ENCODE measurements at regions not wholly inside any gene's neighbourhood (a gene's known extent, or its start where the extent isn't known, plus 50 kb on each side); places are given as distances from the start of the nearest gene placed in this dataset.
"Not testable (repeated sequence)": the region's sequence is repeated elsewhere in the genome, so short reads cannot be mapped to it uniquely, and the experiment has no call there.

DNA sequence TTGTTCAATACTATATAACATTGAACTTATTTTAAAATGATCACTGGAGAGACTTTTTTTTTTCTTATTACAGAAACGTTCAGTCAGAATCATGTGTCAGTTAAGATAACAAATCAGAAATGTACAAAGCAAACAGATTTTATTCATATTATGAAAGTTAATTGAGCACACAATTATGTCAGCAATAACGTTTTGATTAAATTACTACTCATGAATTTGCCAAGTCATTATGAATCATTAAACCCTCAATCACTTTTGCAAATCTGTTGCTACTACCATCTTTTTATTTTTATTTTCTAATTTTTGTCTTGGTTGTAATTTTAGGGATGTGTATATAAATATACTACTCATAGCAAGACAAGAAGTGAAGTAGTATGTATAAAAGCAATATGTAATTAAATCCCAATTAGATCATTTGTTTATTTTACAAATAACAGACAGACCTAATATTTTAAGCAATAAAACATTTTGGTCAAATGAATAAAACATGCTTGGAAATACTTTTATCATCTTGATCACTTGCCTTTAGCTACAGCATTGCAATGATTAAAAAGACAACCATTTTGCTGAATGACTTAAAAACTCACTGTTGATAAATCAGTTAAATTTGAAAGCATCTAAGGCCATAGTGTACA is 893.4 kb upstream of the MIR17HG start:
- FAIRE-seq = no peak
- TF ChIP-seq TAF1 (IDR thresholded peaks at IDR 0.05; ENCODE audit: borderline replicate concordance, low read depth, low read length) = no peak
- TF ChIP-seq POLR2A (IDR thresholded peaks at IDR 0.05; ENCODE audit: low read depth, low read length) = no peak
- TF ChIP-seq POLR2AphosphoS5 (IDR thresholded peaks at IDR 0.05; ENCODE audit: low read depth, low read length) = no peak

DNA sequence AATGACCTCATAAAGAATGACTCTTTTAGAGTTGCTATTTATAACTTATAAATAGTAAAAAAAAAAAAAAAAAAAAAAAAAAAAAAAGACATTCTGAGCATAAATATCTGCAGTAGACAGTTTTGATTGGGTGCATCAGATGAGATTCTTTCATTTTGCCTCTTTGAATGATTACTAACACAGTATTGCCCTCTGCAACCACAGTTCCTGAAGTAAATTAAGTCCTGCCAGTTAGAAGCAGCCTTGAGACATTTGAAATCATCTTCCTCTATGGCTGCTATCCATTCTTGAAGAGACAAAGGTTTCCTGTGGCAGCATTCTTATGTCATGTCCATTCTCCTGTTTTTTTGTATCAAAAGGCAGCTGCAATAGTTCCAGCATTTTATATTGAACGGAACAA is 892.4 kb upstream of the MIR17HG start:
- TF ChIP-seq POLR2AphosphoS5 (IDR thresholded peaks at IDR 0.05; ENCODE audit: low read depth, low read length) = no peak
- TF ChIP-seq POLR2A (IDR thresholded peaks at IDR 0.05; ENCODE audit: low read depth, low read length) = no peak
- TF ChIP-seq TAF1 (IDR thresholded peaks at IDR 0.05; ENCODE audit: borderline replicate concordance, low read depth, low read length) = no peak
- no peak for DNase-seq (ENCODE audit: insufficient read length)
- FAIRE-seq = no peak

More for the DNA sequence above, 893.4 kb upstream of the MIR17HG start:
- DNase-seq (ENCODE audit: insufficient read length) = no peak

DNA sequence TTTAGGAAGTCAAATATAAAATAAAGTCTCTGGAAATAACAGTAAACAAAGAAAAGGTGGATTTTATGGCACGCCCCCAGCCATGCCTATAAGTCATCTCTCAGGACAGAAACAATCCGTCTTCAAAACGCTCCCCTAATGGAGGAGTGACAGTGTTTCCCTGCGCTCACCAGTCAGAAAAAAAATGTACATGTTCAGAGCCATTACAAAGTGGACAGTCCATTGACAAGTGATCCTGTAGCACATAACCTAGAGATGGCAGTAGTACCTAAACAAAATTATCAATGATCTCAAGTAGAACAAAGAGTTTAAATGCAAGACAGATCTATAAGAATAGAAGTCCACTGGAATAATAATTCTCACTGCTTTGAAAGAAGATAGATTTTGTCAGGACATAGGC is 891.7 kb upstream of the MIR17HG start:
- TF ChIP-seq TAF1 (IDR thresholded peaks at IDR 0.05; ENCODE audit: borderline replicate concordance, low read depth, low read length) (no peak), POLR2A (IDR thresholded peaks at IDR 0.05; ENCODE audit: low read depth, low read length) (no peak), POLR2AphosphoS5 (IDR thresholded peaks at IDR 0.05; ENCODE audit: low read depth, low read length) (no peak)
- DNase-seq (ENCODE audit: insufficient read length) (no peak), FAIRE-seq (no peak)

DNA sequence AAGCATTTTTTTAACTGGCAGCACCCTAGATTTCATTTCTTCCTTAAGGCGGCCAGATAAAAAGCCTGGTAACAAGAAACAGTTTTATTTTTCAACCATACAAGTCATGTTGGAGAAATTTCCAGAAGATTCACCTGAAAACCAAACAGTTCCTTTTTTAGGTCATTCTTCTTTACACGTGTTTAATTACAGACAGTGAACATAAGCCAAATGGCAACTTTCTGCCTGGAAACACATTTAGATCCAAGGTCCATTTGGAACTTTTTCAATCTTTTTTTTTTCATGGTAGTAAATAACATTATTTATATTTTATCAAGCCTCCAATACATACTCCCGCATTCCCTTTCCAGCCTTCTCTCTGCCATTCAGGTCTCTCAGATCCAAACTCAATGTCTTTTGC is 886.1 kb upstream of the MIR17HG start:
- DNase-seq (ENCODE audit: insufficient read length) (no peak), FAIRE-seq (no peak)
- TF ChIP-seq TAF1 (IDR thresholded peaks at IDR 0.05; ENCODE audit: borderline replicate concordance, low read depth, low read length) (no peak), POLR2A (IDR thresholded peaks at IDR 0.05; ENCODE audit: low read depth, low read length) (no peak), POLR2AphosphoS5 (IDR thresholded peaks at IDR 0.05; ENCODE audit: low read depth, low read length) (no peak)

DNA sequence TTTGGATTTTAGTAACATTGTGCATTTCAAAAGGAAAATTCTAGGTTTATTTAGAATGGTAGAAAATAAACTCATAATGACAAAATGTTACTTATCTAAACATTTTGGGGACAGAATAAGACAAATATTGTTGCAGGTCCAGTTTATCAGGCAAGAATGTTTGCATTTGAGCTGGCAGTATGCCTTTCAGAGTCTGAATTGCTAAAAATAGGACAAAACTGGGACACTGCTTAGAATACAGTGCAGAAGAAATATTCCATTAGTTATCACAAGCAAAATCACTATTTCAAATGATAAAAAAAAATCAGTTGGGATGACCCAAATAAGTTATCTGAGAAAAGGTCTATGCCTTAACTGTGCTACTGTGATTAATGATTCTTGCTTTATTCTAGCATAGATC is 870.3 kb upstream of the MIR17HG start:
- DNase-seq (ENCODE audit: insufficient read length) (no peak), FAIRE-seq (no peak)
- no peak for TF ChIP-seq TAF1 (IDR thresholded peaks at IDR 0.05; ENCODE audit: borderline replicate concordance, low read depth, low read length)
- TF ChIP-seq POLR2AphosphoS5 (IDR thresholded peaks at IDR 0.05; ENCODE audit: low read depth, low read length) = no peak
- TF ChIP-seq POLR2A (IDR thresholded peaks at IDR 0.05; ENCODE audit: low read depth, low read length) = no peak

DNA sequence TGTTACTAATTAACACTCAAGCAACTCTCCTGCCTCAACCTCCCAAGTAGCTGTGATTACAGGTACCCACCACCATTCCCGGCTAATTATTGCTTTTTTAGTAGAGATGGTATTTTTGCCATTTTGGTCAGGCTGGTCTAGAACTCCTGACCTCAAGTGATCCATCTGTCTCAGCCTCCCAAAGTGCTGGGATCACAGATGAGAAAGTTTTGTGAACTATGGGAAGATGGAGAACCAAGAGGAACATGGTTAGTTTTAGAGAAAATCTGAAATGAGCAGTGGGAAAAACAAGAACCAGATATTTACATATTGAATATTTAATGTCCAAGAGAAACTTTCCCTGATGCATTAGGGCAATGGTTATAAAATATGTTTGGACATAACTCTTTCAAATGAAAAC is 863.6 kb upstream of the MIR17HG start:
- FAIRE-seq = no peak
- TF ChIP-seq POLR2A (IDR thresholded peaks at IDR 0.05; ENCODE audit: low read depth, low read length) = no peak
- TF ChIP-seq TAF1 (IDR thresholded peaks at IDR 0.05; ENCODE audit: borderline replicate concordance, low read depth, low read length) = no peak
- no peak for DNase-seq (ENCODE audit: insufficient read length)

DNA sequence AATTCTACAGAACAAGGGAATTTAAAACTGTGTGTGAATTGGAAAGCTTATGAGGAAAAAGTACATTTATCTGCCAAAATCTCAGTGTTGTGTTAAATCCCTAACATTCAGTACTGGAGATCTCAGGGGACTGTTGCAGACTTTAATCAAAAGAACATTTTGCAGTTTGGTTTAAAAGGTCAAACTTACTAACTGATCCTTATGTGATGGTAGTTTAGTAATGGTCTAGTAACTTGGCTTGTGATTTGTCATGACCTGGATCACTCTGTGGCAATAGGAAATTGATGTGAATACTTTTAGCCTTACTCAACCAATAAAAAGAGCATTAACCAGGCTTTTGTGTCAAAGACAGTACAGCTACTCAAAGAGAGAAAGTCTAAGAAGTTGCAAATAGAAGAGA is 862.1 kb upstream of the MIR17HG start:
- no peak for TF ChIP-seq POLR2A (IDR thresholded peaks at IDR 0.05; ENCODE audit: low read depth, low read length)
- no peak for TF ChIP-seq POLR2AphosphoS5 (IDR thresholded peaks at IDR 0.05; ENCODE audit: low read depth, low read length)
- TF ChIP-seq TAF1 (IDR thresholded peaks at IDR 0.05; ENCODE audit: borderline replicate concordance, low read depth, low read length) = no peak
- FAIRE-seq = no peak
- DNase-seq (ENCODE audit: insufficient read length) = no peak

DNA sequence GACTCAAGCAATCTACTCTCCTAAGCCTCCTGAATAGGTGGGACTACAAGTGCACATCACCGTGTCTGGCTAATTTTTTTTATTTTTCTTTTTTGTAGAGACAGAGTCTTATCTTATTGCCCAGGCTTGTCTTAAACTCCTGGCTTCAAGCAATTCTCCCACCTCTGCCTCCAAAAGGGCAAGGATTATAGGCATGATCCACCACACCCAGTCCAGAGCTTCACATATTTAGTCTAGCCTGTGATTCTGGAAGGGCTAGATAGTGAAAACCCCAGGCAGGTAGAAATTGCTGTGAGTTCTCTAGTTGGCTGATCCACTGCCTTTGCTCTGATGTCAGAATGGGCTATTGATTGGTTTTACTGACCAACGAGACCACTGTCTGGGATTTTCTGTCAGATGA is 854.6 kb upstream of the MIR17HG start:
- DNase-seq (ENCODE audit: insufficient read length) (no peak), FAIRE-seq (no peak)
- TF ChIP-seq TAF1 (IDR thresholded peaks at IDR 0.05; ENCODE audit: borderline replicate concordance, low read depth, low read length) (no peak), POLR2A (IDR thresholded peaks at IDR 0.05; ENCODE audit: low read depth, low read length) (no peak), POLR2AphosphoS5 (IDR thresholded peaks at IDR 0.05; ENCODE audit: low read depth, low read length) (no peak)

DNA sequence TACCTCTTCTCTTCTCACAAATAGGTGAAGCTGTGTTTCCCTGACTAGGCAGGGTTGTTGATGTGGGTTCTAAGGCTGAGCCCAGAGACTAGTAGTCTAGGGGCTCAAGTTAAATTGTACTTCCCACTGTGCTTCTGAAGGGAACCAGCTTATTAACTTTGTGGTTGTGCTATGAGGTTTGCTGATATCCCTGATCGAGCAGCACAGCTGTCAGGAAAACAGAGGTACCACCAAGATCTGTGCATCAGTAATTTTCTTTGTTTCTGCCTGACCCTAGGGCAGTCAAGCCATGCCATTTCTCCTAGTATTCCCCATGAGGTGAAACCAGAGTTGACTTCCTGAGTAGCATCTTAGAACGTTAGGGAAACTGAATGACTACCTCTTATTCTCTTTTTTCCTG is 853.8 kb upstream of the MIR17HG start:
- TF ChIP-seq POLR2AphosphoS5 (IDR thresholded peaks at IDR 0.05; ENCODE audit: low read depth, low read length) (no peak), POLR2A (IDR thresholded peaks at IDR 0.05; ENCODE audit: low read depth, low read length) (no peak), TAF1 (IDR thresholded peaks at IDR 0.05; ENCODE audit: borderline replicate concordance, low read depth, low read length) (no peak)
- FAIRE-seq = no peak
- no peak for DNase-seq (ENCODE audit: insufficient read length)

DNA sequence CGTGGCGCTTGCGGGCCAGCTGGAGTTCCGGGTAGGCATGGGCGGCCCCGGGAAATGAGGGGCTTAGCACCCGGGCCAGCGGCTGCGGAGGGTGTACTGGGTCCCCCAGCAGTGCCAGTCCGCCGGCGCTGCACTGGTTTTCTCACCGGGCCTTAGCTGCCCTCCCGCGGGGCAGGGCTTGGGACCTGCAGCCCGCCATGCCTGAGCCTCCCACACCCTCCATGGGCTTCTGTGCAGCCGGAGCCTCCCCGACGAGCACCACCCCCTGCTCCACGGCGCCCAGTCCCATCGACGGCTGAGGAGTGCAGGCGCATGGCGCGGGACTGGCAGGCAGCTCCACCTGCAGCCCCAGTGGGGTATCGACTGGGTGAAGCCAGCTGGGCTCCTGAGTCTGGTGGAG is 852.6 kb upstream of the MIR17HG start:
- FAIRE-seq; DNase-seq (ENCODE audit: insufficient read length): not testable (repeated sequence)

DNA sequence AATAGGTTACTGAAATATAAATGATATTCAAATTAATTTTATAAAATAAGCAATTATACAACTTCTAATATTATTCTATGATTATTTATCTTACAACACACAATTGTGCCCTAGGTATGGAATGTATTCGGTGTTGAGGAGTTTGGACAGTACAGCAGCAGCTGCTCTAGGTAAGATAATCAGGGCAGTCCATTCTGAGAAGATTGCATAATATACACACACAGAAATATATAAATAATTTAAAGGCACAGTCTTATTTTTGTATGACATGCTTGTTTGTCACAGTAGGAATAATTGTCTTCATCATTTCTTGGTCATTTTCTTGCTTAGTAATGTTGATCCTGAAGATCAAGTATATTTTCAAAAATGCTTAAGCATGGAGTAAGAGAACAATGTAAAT is 849.4 kb upstream of the MIR17HG start:
- TF ChIP-seq POLR2AphosphoS5 (IDR thresholded peaks at IDR 0.05; ENCODE audit: low read depth, low read length) (no peak), TAF1 (IDR thresholded peaks at IDR 0.05; ENCODE audit: borderline replicate concordance, low read depth, low read length) (no peak), POLR2A (IDR thresholded peaks at IDR 0.05; ENCODE audit: low read depth, low read length) (no peak)
- no peak for DNase-seq (ENCODE audit: insufficient read length)
- FAIRE-seq = no peak

DNA sequence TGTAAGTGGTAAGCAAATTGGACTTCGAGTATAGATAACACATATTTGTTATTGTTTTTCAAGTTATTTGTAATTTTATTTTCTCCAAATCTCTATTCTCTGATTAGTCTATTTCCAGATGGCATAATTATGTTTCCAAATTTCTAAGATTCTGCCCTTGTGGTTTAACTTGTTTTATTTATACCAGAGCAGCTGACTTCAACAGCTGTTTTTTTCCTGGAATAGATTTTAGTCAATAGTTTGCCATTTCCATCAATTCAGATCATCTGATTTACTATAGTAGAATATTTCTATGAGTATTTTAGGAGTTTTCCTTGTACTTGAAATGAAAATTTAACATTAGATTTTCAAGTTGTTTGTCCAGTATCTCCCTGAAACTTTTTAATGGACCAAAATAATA is 848.7 kb upstream of the MIR17HG start:
- FAIRE-seq (no peak), DNase-seq (ENCODE audit: insufficient read length) (no peak)

DNA sequence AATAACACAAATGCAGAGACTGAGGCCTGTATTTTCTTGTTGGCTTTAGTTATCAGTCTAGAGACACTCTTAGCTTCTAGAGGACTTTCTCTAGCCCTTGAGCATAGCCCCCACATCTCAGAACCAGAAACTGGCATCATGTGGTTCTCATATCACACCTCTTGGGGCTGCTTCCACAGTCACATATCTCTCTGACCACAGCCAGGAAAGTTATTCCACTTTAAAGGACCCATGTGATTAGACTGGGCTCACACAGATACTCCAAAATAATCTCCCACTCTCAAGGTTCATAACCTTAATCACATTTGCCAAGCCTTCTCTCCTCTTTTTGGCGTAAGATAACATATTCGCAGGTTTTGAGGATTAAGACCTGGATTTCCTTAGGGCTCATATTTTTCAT is 846.9 kb upstream of the MIR17HG start:
- FAIRE-seq = no peak

More for the DNA sequence above, 848.7 kb upstream of the MIR17HG start:
- no peak for TF ChIP-seq POLR2A (IDR thresholded peaks at IDR 0.05; ENCODE audit: low read depth, low read length)
- TF ChIP-seq TAF1 (IDR thresholded peaks at IDR 0.05; ENCODE audit: borderline replicate concordance, low read depth, low read length) = no peak
- no peak for TF ChIP-seq POLR2AphosphoS5 (IDR thresholded peaks at IDR 0.05; ENCODE audit: low read depth, low read length)

More for the DNA sequence above, 846.9 kb upstream of the MIR17HG start:
- TF ChIP-seq TAF1 (IDR thresholded peaks at IDR 0.05; ENCODE audit: borderline replicate concordance, low read depth, low read length) (no peak), POLR2AphosphoS5 (IDR thresholded peaks at IDR 0.05; ENCODE audit: low read depth, low read length) (no peak), POLR2A (IDR thresholded peaks at IDR 0.05; ENCODE audit: low read depth, low read length) (no peak)
- no peak for DNase-seq (ENCODE audit: insufficient read length)

Measured in GM12892 (cell line).